ENCODE measurements at regions not wholly inside any gene's neighbourhood (a gene's known extent, or its start where the extent isn't known, plus 50 kb on each side); places are given as distances from the start of the nearest gene placed in this dataset.

DNA sequence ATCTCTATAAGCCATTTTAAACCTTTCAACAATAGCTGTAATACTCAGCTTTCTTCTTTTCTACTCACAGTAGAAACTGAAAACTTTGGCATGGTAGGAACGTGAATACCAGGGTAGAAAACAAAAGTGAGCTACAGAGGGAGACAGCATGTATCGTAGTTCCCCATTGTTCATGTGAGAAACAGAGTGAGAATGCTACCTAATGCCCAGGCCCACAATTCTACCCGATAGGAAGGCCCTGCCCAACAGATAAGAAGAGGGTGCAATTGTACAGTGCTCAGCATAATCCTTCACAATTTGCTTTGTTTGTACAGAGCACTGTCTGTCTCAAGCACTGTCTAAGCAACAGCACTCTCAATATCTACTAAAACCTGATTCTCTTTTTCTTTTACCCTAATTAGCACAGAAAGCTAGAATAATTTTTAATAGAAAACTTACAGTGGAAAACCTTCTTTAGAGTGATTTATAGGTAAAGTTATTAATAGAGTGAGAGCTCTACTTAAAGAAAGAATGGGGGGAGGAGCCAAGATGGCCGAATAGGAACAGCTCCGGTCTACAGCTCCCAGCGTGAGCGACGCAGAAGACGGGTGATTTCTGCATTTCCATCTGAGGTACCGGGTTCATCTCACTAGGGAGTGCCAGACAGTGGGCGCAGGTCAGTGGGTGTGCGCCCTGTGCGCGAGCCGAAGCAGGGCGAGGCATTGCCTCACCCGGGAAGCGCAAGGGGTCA is 322.3 kb downstream of the EFNB2 start:
- TF ChIP-seq POLR2A (IDR thresholded peaks at IDR 0.05) = no peak
- TF ChIP-seq CTCF (IDR thresholded peaks at IDR 0.05) = no peak

All from right lobe of liver (tissue), 4 donors.